ENCODE measurements at regions not wholly inside any gene's neighbourhood (a gene's known extent, or its start where the extent isn't known, plus 50 kb on each side); places are given as distances from the start of the nearest gene placed in this dataset.

GRCh38 chr10:83929399-83929798 lies 209.9 kb upstream of the GHITM start:
- H3K4me3 ChIP-seq: no peak overlapping the region

GRCh38 chr10:83931669-83932068 lies 207.6 kb upstream of the GHITM start:
- no peaks in the 10 kb centered on the region for H3K36me3 ChIP-seq
- no peak for DNase-seq (ENCODE audit: extremely low spot score in 2 of 2)
- H3K27me3 ChIP-seq: no peaks in the 10 kb centered on the region
- no peaks in the 10 kb centered on the region for H3K9me3 ChIP-seq
- no peak overlapping the region for H3K4me3 ChIP-seq
- H3K4me1 ChIP-seq: no peaks in the 10 kb centered on the region
- no peak overlapping the region for H3K27ac ChIP-seq
- intact Hi-C loops (cut with DNase I): no loop called here
- no peak for TF ChIP-seq POLR2A (IDR thresholded peaks at IDR 0.05)
- TF ChIP-seq CTCF (IDR thresholded peaks at IDR 0.05): no peak
- TF ChIP-seq POLR2AphosphoS5 (IDR thresholded peaks at IDR 0.05; ENCODE audit: insufficient read depth in 1 of 2, low read depth in 1 of 2): no peak

More at GRCh38 chr10:83929399-83929798, 209.9 kb upstream of the GHITM start:
- no peak for DNase-seq (ENCODE audit: extremely low spot score in 2 of 2)
- intact Hi-C loops (cut with DNase I): no loop called here
- no peak for TF ChIP-seq POLR2A (IDR thresholded peaks at IDR 0.05)
- no peak for TF ChIP-seq POLR2AphosphoS5 (IDR thresholded peaks at IDR 0.05; ENCODE audit: insufficient read depth in 1 of 2, low read depth in 1 of 2)
- no peak for TF ChIP-seq CTCF (IDR thresholded peaks at IDR 0.05)
- Histone ChIP-seq H3K27me3 (no peaks in the 10 kb centered on the region), H3K27ac (no peak overlapping the region), H3K36me3 (no peaks in the 10 kb centered on the region), H3K4me1 (no peaks in the 10 kb centered on the region), H3K9me3 (no peaks in the 10 kb centered on the region)

- Histone ChIP-seq H3K36me3 (no peaks in the 10 kb centered on the region), H3K27me3 (no peaks in the 10 kb centered on the region), H3K4me3 (no peak overlapping the region), H3K27ac (no peak overlapping the region), H3K4me1 (no peaks in the 10 kb centered on the region), H3K9me3 (no peaks in the 10 kb centered on the region)
- intact Hi-C loops (cut with DNase I): no loop called here
- TF ChIP-seq POLR2AphosphoS5 (IDR thresholded peaks at IDR 0.05; ENCODE audit: insufficient read depth in 1 of 2, low read depth in 1 of 2) (no peak), CTCF (IDR thresholded peaks at IDR 0.05) (no peak), POLR2A (IDR thresholded peaks at IDR 0.05) (no peak)
- no peak for DNase-seq (ENCODE audit: extremely low spot score in 2 of 2)
Observed at GRCh38 chr10:83932245-83932644, 207.1 kb upstream of the GHITM start.

- Histone ChIP-seq H3K4me3 (no peak overlapping the region), H3K36me3 (no peaks in the 10 kb centered on the region), H3K4me1 (no peaks in the 10 kb centered on the region), H3K27ac (no peak overlapping the region), H3K9me3 (no peaks in the 10 kb centered on the region), H3K27me3 (no peaks in the 10 kb centered on the region)
- TF ChIP-seq POLR2A (IDR thresholded peaks at IDR 0.05): no peak
- TF ChIP-seq POLR2AphosphoS5 (IDR thresholded peaks at IDR 0.05; ENCODE audit: insufficient read depth in 1 of 2, low read depth in 1 of 2): no peak
- no peak for TF ChIP-seq CTCF (IDR thresholded peaks at IDR 0.05)
- intact Hi-C loops (cut with DNase I): no loop called here
- no peak for DNase-seq (ENCODE audit: extremely low spot score in 2 of 2)
Observed at GRCh38 chr10:83934062-83934461, 205.2 kb upstream of the GHITM start.

- no peak overlapping the region for H3K27ac ChIP-seq
- H3K4me3 ChIP-seq: no peak overlapping the region
- TF ChIP-seq POLR2A (IDR thresholded peaks at IDR 0.05) (no peak), POLR2AphosphoS5 (IDR thresholded peaks at IDR 0.05; ENCODE audit: insufficient read depth in 1 of 2, low read depth in 1 of 2) (no peak), CTCF (IDR thresholded peaks at IDR 0.05) (no peak)
- intact Hi-C loops (cut with DNase I): no loop called here
- H3K9me3 ChIP-seq: no peaks in the 10 kb centered on the region
- DNase-seq (ENCODE audit: extremely low spot score in 2 of 2): no peak
- H3K27me3 ChIP-seq: no peaks in the 10 kb centered on the region
- no peaks in the 10 kb centered on the region for H3K4me1 ChIP-seq
- no peaks in the 10 kb centered on the region for H3K36me3 ChIP-seq
Observed at GRCh38 chr10:83934641-83935338, 204.5 kb upstream of the GHITM start.

Measured in vagina (tissue), 2 donors.